Kidney glomerular epithelial cell (primary cell): ENCODE measurements at regions not wholly inside any gene's neighbourhood (a gene's known extent, or its start where the extent isn't known, plus 50 kb on each side); places are given as distances from the start of the nearest gene placed in this dataset.

ENCODE experiments used
- DNase-seq: peaks from one replicate; lab custom pipeline; 2025; lab: John Stamatoyannopoulos, UW

DNA sequence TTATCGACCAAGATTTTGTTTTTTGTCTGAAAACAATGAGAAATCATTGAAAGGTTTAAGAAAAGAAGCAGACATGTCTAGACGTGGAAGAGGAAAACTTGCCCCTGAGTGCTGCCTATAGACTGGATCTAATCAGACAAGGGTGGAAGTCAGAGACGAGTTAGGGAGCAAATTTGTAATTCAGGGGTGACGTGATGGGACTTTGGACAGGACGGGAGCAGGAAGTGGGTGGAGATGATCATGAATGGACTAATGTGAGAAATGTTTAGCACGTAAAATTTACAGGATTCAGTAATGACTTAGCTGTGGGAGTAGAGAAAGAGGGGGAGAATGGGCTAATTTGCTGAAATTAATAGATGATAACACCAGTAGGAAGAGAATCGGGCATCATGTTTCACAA lies 117.0 kb upstream of the EPHA4 start:
- no peak for DNase-seq

DNA sequence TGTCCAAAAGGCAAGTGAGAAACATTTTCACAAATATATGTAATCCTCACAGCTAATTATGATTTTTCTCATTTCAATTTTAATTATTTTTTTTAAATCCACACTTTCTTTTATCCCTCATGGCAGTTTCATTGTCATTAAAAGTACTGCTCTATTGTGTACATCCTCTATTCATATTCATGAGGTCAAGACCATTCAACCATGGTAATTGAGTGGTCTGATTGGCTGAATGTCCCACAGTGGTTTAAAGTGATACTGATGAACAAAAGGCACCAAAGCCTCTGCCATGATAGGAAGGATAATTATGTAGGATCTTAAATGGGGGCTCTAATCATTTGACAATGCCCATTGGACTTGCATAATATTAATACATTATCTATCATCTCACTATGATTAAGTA lies 108.4 kb upstream of the EPHA4 start:
- DNase-seq = no peak

DNA sequence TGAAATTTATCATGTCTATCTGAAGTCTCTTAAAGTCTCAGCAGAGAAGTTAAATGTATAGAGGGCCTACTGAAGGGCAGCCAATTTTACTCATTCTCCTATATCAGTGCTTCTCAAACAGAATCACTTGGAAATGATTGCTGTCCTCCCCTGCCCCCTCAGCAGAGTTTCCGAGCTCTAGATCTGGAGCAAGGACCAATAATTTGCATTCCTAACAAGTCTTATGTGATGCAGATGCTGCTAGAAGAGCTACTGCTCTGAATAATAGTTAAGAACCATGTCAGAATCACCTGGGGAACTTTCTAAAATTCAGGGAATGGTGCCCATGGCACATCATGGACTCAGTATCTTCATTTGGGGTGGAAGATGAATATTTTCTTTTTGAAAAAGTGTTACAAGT lies 105.6 kb upstream of the EPHA4 start:
- no peak for DNase-seq

DNA sequence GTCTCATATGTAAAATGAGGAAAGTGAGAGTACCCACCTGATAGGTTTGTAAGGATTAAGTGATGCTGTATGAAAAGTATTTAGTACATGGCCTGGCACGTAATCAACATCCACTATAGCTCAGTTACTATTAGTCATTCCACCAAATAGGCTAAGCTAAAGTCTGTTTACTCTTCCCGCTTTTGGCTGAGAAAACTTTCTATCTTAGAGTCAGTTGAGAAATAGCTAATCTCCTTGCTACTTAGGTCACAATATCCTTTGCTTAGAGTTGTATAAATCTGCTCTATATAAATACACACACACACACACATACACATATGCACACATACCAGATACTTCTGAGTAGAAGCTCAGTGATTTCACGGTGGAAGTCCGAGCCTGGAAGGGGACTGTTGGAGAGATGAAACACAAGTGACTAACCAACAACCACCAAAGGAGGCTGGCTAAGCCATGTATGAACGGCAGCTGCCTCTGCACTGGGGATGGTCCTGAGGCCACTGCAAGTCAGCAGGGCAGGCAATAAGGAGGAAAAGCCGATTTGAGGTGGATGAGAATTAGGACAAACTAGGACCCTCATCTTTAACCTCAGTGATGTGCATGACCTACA lies 104.6 kb upstream of the EPHA4 start:
- no peak for DNase-seq

DNA sequence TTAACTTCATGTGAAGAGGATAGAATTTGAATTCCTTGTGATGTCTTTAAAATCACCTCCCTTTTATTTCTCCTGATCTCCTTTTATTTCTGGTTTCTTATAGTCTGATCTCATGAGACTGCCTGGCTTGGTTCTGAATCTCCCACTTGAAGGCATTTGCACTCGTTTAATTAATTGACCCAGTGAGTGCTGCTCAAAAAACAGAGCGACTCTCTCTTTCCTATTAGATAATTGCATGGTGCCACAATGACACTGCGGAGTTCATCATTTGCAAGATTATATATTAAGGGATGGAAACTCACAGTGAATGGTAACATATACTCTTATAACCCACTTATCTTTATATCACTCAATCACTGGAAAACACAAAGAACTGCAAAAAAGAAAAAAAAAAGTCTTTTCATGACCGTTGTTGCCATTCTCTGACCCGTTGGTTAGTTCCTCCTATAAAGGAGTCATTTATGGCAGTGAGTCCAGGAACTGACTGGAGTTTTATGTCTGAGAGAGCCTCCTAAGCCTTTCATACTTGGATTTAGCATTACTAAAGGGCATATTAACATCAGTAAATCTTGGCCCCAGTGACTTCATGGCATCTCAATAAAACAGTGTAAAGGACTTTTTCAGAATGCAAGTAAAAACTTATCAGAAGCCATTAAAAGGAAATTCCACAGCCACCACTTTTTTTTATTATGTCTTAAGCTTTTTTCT lies 103.3 kb upstream of the EPHA4 start:
- no peak for DNase-seq

DNA sequence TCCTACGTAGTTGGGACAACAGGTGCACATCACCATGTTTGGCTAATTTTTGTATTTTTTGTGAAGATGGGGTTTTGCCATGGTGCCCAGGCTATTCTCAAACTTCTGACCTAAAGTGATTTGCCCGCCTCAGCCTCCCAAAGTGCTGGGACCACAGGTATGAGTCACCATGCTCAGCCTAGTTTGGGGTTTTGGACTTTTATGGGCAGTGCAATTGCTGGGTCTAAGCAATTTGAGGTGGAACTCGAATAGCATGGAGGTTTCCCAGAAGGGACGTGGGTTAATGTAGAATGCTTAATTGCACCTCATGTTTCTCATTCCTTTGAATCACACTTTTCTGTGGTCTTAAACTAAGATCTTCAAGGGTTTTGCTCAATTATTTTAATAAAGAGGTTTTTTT lies 102.3 kb upstream of the EPHA4 start:
- no peak for DNase-seq

DNA sequence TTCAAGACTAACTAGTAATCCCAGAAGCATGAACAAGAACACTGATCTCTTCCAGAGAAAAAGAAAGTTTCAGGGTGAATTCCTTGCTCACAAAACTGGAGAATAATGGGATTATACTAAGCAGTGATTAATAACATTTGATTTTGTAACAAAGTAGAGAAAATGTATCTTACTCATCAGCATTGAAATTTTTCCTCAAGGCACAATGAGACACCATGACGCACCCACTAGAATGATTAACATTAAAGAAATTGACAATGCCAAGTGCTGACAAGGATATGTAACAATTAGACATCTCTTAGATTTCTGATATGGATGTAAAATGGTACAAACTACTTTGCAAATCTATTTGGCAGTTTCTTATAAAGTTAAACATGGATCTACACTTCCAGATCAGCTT lies 101.1 kb upstream of the EPHA4 start:
- no peak for DNase-seq

DNA sequence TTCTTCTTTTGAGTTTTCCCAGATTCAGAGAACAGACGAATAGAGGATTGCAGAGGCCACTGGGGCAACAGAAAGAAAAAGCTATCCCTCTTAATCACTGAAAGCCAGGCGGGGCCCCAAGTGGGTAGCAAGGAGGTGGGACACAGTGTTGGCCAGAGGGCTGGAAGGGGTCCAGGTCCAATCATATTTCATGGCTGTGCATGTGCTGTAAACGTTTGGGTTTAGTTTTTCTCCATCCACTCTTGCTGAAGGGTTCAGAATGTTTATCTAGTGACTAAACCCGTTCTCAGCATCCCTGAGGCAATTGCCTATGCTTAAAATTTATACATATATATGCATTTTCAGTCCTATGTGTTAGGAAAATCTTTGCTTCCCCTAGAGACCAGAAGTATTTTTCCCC lies 99.4 kb upstream of the EPHA4 start:
- DNase-seq = no peak

DNA sequence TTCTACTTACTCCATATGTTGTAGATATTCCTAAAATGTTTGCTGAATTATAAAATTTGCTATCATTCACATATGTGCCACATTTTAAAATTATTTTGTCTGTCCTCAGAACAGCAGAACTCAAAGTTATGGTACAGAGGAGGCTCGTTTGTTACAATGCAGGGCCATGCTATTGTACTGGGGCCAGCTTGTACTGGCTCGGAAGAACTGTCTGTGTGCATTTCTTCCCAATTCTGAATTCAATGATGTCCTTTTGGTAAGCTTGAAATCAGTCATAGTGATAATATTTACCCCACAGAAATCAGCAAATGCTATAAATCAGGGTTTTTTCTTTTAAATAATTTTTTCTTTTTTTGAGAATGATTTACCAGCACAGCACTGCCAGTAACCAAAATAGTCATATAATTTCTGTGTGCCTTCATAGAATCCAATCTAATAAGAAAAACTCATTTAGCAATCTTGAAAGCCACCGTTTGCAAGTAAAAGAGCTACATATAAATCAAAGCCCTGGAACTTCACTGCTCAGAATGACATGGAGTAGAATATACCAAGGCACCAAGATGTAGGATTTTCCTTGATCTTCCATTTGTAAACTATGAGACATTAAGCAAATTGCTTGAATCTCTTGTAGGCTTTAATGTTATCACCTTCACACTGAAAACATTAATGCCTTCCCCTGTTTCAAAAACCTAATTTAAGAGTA lies 90.7 kb upstream of the EPHA4 start:
- no peak for DNase-seq

DNA sequence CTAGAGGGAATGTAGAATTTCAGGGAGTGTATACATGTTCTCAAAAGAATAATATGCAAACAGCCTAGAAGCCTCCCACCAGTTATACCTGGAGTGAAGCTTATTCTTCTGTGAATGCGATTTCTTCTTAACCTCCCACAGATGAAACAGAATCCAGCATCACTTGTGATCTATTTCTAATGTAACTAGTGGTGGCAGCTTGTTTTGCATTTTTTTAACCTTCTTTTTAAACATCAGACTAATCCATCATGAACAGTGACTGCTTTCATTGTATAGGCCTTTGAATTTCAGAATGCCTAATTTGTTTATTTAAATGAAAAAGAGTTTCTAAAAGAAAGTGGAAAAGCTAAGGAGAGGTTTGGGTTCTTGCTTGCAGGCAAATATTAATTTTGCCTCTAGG lies 85.7 kb upstream of the EPHA4 start:
- no peak for DNase-seq

DNA sequence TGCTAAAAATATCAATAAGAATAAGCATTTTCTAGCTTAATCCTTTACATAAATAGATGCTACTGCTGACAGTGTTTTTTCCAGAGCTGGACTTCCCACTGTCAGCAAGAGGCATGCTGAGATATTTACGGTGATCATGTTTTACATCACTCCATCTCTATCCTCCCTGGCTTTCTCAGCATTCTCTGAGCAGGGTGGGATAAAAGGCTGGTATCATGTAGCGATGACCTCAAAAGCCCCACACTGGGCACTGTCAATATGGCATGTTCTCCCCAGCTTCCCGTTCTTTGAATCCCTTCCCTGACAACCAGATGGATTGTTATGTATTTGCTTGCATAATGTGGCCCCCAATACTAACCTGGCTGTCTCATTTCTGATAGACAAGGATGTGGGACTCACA lies 83.2 kb upstream of the EPHA4 start:
- DNase-seq = no peak

DNA sequence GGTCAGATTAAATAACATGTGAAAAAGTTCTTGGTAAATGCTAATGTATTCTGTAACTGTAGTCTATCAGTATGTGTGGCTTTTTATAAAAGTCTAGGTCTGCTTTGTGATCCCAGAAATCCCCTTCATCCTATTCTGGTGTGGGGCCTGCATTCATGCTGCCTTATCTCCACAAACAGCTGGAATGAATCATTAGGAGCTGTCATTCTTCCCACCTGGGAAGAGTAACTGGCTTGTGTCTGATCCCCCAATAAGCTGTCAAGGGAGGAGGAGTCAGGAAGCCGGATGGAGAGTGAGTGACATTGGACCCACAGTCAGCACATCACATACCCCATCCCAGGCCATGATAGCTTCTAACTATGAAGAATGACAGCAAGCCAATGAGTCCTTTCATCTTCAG lies 81.1 kb upstream of the EPHA4 start:
- DNase-seq = no peak

DNA sequence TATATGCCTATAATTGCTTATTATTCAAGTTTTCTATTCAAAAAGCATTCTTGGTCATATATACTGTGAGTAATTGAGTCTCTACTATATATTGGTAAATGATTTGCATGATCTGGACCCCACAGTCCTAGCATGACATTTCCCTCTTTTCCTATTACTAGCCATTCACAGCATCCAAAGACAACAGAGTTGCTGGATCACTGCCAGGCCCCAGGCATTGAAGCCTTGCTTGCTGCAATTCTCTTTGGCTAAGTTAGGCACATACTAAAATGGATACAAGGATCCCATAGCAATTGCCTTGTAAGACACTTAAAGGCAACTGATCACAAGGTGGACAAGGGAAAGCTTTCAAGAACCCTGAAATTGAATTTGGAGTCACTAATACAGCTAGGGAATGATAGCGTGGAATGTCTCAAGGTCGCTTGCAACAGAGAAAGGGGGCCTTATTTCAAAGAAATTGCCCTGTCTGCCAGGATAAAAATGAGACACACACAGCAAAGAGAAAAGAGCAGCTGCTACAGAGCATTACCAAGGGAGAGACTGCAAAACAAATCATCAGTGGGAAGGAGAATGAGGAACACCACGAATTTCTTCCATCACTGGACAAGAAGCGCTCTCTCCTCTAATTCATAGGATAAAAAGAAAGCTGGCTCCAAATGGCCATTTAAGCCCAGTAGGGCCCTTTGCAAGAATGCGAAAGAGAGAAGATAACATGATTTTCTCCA lies 77.1 kb upstream of the EPHA4 start:
- DNase-seq = peak; percentile 14

DNA sequence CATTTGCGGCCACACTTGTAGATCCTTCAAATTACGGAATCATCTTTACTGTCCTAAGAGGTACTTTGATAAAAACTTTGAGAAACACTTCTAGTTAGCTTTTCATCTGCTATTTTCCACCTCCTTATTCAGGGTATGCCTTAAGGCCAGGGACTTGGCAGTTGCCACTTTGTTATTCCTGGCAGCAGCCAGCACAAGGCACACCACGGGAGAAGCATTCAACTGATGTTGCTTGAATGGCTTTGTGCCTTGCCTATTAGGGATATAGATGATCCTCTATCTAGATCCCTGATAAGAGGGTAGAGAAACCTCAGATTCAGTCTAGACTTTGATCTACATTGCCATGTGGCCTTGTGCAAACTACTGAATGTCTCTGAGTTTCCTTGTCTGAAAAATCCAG lies 70.3 kb upstream of the EPHA4 start:
- DNase-seq = no peak

DNA sequence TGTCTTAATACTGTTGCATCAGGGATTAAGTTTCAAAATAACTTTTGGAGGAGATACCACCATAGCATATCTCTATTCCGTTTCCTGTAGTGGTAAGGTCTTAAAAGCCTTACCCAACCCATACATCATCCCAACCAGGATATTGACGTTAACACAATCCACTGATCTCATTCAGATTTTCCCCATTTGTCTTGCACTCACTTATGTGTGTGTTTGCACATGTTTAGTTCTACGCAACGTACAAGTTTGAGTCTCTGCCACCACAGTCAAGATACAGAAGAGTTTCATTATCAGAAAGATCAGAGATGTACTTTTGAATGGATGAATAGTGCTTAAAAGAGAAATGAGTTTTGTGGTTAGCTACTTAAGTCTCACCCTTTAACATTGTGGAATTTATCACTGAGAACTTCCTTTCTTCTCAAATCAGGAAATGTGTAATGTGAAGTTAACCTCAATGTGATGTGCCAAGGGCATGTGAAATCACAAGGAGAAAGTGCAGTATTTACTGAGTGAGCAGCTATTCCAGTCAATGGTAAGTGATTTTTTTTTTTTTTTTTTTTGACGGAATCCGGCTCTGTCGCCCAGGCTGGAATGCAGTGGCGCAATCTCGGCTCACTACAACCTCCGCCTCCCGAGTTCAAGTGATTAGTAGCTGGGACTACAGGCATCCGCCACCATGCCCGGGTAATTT lies 69.2 kb upstream of the EPHA4 start:
- DNase-seq = no peak

DNA sequence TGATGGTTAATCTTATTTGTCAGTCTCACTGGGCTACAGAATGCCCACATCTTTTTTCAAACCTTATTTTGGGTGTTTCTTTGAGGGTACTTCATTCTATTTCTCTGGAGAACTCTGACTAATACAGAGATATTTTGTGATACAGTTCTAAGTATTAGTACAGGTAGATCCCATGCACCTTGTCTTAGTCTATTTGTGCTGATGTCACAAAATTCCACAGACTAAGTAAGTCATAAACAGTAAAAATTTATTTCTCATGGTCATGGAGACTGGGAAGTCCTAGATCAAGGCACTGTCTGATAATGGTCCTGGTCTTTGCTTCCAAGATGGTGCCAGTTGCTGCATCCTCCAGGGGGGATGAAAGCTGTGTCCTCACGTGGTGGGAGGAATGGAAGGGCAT lies 68.6 kb upstream of the EPHA4 start:
- DNase-seq = no peak

DNA sequence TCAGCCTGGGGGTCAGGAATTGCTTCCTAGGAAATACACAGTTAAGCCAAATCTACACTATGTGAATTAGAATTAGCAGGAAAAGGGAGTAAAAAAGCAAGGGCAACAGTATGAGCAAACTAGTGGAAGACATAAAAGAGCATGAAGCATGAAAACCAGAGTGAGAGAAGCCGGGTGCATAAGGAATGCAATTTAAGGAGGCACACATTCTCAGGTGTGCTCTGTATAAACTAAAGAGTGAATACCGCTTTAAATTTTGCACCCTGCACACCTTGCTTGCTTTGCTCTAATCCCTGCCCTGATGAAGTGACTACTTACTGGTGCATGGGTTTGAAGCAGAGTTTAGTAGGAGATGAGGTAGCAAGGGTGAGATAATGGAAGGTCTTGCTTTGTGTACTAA lies 65.7 kb upstream of the EPHA4 start:
- no peak for DNase-seq

DNA sequence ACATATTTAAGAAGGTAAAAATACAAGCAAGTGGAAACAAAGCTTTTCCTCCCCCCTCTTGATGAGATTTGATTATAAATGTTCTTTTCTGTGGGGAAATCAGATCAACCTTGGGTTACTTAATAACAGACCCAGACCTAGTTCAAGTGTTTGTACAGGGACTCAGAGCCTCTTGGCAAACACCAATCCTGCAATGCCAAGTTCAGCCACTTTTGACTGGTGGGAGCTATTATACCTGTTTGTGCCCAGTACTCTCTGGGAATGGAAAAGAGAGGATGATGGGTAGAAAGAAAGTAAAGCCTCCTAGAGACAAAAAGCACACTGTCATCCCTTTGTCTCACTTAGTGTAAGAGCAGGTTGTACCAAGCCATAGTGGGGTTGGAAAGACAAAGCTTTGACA lies 63.8 kb upstream of the EPHA4 start:
- DNase-seq = peak; percentile 12

DNA sequence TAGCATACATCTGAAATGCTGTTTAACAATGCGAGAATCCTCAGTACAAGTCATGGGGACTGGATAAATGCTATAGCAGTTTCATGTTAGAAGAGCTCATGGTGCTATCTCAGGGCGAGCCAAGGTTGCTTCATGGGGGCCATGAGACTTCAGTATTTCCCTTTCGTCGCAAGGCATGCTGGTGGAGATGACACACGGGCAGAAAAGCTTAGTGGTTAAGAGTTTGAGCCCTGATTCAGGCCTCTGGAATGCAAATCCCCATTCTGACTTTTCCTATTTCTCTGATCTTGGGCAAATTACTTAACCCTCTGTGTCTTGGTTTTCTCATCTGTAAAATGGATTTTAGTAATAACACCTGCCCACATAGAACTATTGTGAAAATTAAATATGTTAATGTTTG lies 57.4 kb upstream of the EPHA4 start:
- peak; percentile 58 for DNase-seq

DNA sequence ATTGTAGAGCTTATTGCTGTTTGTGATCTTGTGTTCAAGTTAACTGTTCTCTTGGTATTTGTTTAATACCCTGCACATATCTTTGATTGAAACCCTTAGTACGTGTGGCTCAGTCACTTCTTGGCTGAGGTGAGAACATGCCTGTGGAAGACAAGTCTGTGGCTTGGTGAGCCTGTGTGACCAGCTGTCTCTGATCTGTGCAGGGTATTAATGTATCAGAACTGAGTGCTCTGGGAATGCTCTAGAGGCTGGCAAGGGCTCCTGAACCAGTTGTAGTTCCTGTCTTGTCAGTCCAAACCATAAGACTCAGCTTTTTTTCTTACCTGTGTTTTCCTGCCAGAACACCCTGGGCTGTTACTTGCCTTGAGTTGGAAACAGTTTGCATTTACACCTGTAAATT lies 52.4 kb upstream of the EPHA4 start:
- DNase-seq = no peak
